HUES6 (cell line): ENCODE measurements at regions not wholly inside any gene's neighbourhood (a gene's known extent, or its start where the extent isn't known, plus 50 kb on each side); places are given as distances from the start of the nearest gene placed in this dataset.
A peak's percentile ranks its signal among the peaks of the same experiment; 100 is the strongest.
"Not testable (repeated sequence)": the region's sequence is repeated elsewhere in the genome, so short reads cannot be mapped to it uniquely, and the experiment has no call there.

ENCODE experiments used
- H3K27ac ChIP-seq: 2 replicates; pipeline ENCODE4 v1.7.0; 2013; ENCODE audit warnings: low read depth, mild to moderate bottlenecking, low read length, inconsistent platforms
- H3K27me3 ChIP-seq: 2 replicates; pipeline ENCODE4 v1.6.1; 2013; ENCODE audit warnings: low read length; ENCODE audit not compliant: control insufficient read depth, insufficient read depth
- H3K36me3 ChIP-seq: 2 replicates; pipeline ENCODE4 v1.6.1; 2013; ENCODE audit warnings: low read length; ENCODE audit not compliant: control insufficient read depth, insufficient read depth
- H3K4me1 ChIP-seq: 2 replicates; pipeline ENCODE4 v1.6.1; 2013; ENCODE audit warnings: low read length; ENCODE audit not compliant: control insufficient read depth, insufficient read depth
- H3K4me3 ChIP-seq: 2 replicates; pipeline ENCODE4 v1.5.1; 2013; ENCODE audit warnings: low read depth, low read length
- H3K9ac ChIP-seq: one replicate; pipeline ENCODE4 v1.6.1; 2013; ENCODE audit warnings: mild to moderate bottlenecking, low read length
- H3K9me3 ChIP-seq: 2 replicates; pipeline ENCODE4 v1.6.1; 2013; ENCODE audit warnings: low read depth, low read length; ENCODE audit not compliant: control insufficient read depth, insufficient read depth

- H3K9ac ChIP-seq: no peak overlapping the region
- no peaks in the 10 kb centered on the region for H3K27me3 ChIP-seq
- no peaks in the 10 kb centered on the region for H3K4me1 ChIP-seq
- no peak overlapping the region for H3K27ac ChIP-seq
- H3K36me3 ChIP-seq: no peaks in the 10 kb centered on the region
- peaks cover 92% of the 10 kb centered on the region for H3K9me3 ChIP-seq
- no peak overlapping the region for H3K4me3 ChIP-seq
Observed at GRCh38 chr15:20344601-20345400, 196.8 kb downstream of the GOLGA6L6 start.

DNA sequence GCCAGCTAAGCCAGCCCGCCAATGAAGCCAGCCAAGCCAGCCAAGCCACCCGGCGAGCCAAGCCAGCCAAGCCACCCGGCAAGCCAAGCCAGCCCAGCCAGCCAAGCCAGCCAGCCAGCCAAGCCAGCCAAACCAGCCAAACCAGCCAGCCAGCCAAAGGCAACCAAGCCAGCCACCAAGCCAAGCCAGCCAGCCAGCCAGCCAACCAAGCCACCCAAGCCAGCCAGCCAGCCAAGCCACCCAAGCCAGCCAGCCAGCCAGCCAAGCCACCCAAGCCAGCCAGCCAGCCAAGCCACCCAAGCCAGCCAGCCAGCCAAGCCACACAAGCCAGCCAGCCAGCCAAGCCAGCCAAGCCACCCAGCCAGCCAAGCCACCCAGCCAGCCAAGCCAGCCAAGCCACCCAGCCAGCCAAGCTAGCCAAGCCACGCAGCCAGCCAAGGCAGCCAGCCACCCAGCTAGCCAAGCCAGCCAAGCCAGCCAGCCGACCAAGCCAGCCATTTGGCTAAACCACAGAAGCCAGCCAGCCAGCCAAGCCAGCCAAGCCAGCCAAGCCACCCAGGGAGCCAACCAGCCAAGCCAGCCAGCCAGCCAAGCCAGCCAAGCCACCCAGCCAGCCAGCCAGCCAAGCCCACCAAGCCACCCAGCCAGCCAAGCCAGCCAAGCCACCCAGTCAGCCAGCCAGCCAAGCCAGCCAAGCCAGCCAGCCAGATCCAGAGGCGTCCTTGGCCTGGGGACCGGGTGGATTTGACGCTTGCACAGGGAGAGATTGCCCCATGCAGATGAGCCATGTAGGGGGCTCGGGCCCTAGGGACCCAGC, 198.0 kb downstream of the GOLGA6L6 start:
- H3K27me3 ChIP-seq, H3K36me3 ChIP-seq, H3K4me1 ChIP-seq: not testable (repeated sequence)

DNA sequence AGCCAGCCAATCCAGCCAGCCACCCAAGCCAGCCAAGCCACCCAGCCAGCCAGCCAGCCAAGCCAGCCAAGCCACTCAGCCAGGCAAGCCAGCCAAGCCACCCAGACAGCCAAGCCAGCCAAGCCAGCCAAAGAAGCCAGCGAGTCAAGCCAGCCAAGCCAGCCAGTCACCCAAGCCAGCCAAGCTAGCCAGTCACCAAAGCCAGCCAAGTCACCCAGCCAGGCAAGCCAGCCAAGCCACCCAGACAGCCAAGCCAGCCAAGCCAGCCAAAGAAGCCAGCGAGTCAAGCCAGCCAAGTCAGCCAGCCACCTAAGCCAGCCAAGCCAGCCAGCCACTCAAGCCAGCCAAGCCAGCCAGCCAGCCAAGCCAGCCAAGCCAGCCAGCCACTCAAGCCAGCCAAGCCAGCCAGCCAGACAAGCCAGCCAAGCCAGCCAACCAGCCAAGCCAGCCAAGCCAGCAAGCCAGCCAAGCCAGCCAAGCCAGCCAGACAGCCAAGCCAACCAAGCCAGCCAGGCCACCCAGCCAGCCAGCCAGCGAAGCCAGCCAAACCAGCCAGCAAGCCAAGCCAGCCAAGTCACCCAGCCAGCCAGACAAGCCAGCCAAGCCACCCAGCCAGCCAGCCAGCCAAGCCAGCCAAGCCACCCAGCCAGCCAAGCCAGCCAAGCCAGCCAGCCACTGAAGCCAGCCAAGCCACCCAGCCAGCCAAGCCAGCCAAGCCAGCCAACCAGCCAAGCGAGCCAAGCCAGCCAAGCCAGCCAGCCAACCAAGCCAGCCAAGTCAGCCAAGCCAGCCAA, 198.8 kb downstream of the GOLGA6L6 start:
- not testable (repeated sequence) for H3K4me3 ChIP-seq, H3K36me3 ChIP-seq, H3K4me1 ChIP-seq, H3K27ac ChIP-seq, H3K27me3 ChIP-seq, H3K9ac ChIP-seq
- H3K9me3 ChIP-seq: peaks cover 85% of the 10 kb centered on the region

More for the DNA sequence above, 198.0 kb downstream of the GOLGA6L6 start:
- H3K9ac ChIP-seq, H3K4me3 ChIP-seq, H3K27ac ChIP-seq: not testable (repeated sequence)
- H3K9me3 ChIP-seq: peaks cover 91% of the 10 kb centered on the region

DNA sequence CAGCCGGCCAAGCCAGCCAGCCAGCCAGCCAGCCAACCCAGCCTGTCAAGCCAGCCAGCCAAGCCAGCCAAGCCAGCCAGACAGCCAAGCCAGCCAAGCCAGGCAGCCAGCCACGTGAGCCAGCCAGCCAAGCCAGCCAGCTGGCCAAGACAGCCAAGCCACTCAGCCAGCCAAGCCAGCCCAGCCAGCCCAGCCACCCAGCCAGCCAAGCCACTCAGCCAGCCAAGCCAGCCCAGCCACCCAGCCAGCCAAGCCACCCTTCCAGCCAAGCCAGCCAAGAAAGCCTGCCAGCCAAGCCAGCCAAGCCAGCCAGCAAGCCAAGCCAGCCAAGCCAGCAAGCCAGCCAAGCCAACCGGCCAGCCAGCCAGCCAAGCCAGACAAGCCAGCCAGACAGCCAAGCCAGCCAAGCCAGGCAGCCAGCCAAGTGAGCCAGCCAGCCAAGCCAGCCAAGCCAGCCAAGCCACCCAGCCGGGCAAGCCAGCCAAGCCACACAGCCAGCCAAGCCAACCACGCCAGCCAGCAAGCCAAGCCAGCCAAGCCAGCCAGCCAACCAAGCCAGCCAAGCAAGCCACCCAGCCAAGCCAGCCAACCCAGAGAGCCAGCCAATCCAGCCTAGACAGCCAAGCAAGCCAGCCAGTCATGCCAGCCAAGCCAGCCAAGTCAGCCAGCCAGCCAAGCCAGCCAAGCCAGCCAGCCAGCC, 199.5 kb downstream of the GOLGA6L6 start:
- Histone ChIP-seq H3K9me3 (peaks cover 82% of the 10 kb centered on the region), H3K27me3 (no peaks in the 10 kb centered on the region), H3K27ac (no peak overlapping the region), H3K36me3 (no peaks in the 10 kb centered on the region), H3K4me1 (no peaks in the 10 kb centered on the region), H3K9ac (no peak overlapping the region), H3K4me3 (no peak overlapping the region)

DNA sequence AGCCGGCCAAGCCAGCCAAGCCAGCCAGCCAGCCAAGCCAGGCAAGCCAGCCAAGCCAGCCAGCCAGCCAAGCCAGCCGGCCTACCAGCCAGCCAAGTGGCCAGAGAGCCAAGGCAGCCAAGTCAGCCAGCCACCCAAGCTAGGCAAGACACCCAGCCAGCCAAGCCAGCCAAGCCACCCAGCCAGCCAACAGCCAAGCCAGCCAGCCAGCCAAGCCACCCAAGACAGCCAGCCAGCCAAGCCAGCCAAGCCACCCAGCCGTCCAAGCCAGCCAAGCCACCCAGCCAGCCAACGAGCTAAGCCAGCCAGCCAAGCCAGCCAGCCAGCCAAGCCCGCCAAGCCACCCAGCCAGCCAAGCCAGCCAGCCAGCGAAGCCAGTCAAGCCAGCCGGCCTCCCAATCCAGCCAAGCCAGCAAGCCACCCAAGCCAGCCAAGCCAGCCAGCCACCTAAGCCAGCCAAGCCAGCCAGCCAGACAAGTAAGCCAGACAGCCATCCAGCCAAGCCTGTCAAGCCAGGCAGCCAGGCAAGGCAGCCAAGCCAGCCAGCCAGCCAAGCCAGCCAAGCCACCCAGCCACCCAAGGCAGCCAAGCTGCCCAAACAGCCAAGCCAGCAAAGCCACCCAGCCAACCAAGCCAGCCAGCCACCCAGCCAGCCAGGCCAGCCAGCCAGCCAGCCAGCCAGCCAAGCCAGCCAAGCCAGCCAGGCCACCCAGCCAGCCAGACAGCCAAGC, 200.5 kb downstream of the GOLGA6L6 start:
- no peaks in the 10 kb centered on the region for H3K27me3 ChIP-seq
- no peak overlapping the region for H3K9ac ChIP-seq
- H3K4me3 ChIP-seq: peak overlapping the region; percentile 4; the same call in 1 of the 2 replicates
- H3K4me1 ChIP-seq: no peaks in the 10 kb centered on the region
- H3K9me3 ChIP-seq: peaks cover 79% of the 10 kb centered on the region
- H3K36me3 ChIP-seq: no peaks in the 10 kb centered on the region
- H3K27ac ChIP-seq: no peak overlapping the region

DNA sequence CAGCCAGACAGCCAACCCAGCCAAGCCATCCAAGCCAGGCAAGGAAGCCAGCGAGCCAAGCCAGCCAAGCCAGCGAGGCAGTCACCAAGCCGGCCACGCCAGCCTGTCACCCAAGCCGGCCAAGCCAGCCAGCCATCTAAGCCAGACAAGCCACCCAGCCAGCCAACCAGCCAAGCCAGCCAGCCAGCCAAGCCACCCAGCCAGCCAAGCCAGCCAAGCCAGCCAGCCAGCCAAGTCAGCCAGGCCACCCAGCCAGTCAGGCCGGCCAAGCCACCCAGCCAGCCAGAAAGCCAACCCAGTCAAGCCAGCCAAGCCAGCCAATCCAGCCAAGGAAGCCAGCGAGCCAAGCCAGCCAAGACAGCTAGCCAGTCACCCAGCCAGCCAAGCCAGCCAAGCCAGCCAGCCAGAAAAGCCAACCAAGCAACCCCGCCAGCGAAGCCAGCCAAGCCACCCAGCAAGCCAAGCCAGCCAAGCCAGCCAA, 201.2 kb downstream of the GOLGA6L6 start:
- H3K27me3 ChIP-seq: no peaks in the 10 kb centered on the region
- no peak overlapping the region for H3K9ac ChIP-seq
- H3K4me3 ChIP-seq: peak overlapping the region; percentile 3; the same call in 1 of the 2 replicates

DNA sequence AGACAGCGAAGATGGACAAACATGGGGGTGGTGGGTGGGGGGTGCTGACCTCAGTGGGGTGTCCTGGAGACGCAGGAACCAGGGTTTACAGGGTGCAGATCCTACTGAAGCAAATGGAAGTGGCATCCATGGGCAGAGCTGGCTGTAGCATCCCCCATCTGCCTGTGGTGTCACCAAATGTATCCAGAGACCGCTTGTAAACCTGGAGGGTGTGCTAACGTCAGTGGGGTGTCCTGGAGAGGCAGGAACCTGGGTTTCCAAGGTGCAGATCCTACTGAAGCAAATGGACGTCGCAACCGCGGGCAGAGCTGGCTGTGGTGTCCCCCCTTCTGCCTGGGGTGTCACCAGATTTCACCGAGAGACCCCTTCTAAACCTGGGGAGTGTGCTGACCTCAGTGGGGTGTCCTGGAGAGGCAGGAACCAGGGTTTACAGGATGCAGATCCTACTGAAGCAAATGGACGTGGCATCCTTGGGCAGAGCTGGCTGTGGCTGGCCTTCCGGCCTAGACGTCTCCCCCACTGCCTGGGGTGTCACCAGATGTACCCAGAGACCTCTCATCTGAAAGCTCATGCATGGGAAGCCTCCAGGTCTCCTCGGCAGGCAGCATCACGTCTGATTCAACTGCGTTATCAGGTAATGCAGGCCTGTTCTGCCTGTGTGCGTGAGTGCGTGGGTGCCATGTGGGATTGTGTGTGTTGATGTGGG, 202.4 kb downstream of the GOLGA6L6 start:
- not testable (repeated sequence) for H3K27ac ChIP-seq, H3K27me3 ChIP-seq, H3K36me3 ChIP-seq, H3K9ac ChIP-seq, H3K4me1 ChIP-seq, H3K4me3 ChIP-seq
- H3K9me3 ChIP-seq: peaks cover 63% of the 10 kb centered on the region

More for the DNA sequence above, 201.2 kb downstream of the GOLGA6L6 start:
- Histone ChIP-seq H3K27ac (no peak overlapping the region), H3K4me1 (no peaks in the 10 kb centered on the region), H3K36me3 (no peaks in the 10 kb centered on the region), H3K9me3 (peaks cover 72% of the 10 kb centered on the region)

- peaks cover 57% of the 10 kb centered on the region for H3K9me3 ChIP-seq
- not testable (repeated sequence) for H3K9ac ChIP-seq, H3K36me3 ChIP-seq, H3K4me1 ChIP-seq, H3K4me3 ChIP-seq, H3K27ac ChIP-seq, H3K27me3 ChIP-seq
Observed at GRCh38 chr15:20338671-20339070, 202.9 kb downstream of the GOLGA6L6 start.

- not testable (repeated sequence) for H3K27ac ChIP-seq, H3K9ac ChIP-seq, H3K36me3 ChIP-seq, H3K4me1 ChIP-seq, H3K27me3 ChIP-seq, H3K4me3 ChIP-seq
- peaks cover 46% of the 10 kb centered on the region for H3K9me3 ChIP-seq
Observed at GRCh38 chr15:20337238-20337637, 204.4 kb downstream of the GOLGA6L6 start.
